GM23338 (cell line): ENCODE measurements at regions not wholly inside any gene's neighbourhood (a gene's known extent, or its start where the extent isn't known, plus 50 kb on each side); places are given as distances from the start of the nearest gene placed in this dataset.

Experiments used
- ATAC-seq: fragments of 200-7000 bp; cut with Tn5 transposase; 3 replicates; pipeline ENCODE4 v1.9.1; 2020
- DNase-seq: peaks from one replicate; pipeline ENCODE4 v3.0.0-alpha.2; 2015; ENCODE audit warnings: low spot score
- H2AFZ ChIP-seq: fragments of 200-600 bp; sonication (generic); 2 replicates; pipeline ENCODE4 v1.8.0; 2016; ENCODE audit warnings: antibody characterized with exemption, mild to moderate bottlenecking, moderate library complexity
- H3F3A ChIP-seq: fragments of 200-600 bp; sonication (generic); replicated peaks from 2 replicates; pipeline ENCODE4 v1.8.0; 2017; ENCODE audit warnings: antibody characterized with exemption, mixed run types, low read depth
- H3K27ac ChIP-seq: fragments of 200-600 bp; sonication (generic); 2 replicates; pipeline ENCODE4 v1.6.1; 2016; ENCODE audit warnings: low read depth
- H3K27me3 ChIP-seq: fragments of 200-600 bp; sonication (generic); 2 replicates; pipeline ENCODE4 v1.8.0; 2016; ENCODE audit warnings: mild to moderate bottlenecking, mixed run types, moderate library complexity; ENCODE audit not compliant: insufficient read depth
- H3K36me3 ChIP-seq: fragments of 200-600 bp; sonication (generic); 2 replicates; pipeline ENCODE4 v1.8.0; 2016; ENCODE audit warnings: mild to moderate bottlenecking; ENCODE audit not compliant: insufficient read depth
- H3K4me1 ChIP-seq: fragments of 200-600 bp; sonication (generic); 2 replicates; pipeline ENCODE4 v1.8.0; 2016; ENCODE audit warnings: mild to moderate bottlenecking, moderate library complexity; ENCODE audit not compliant: insufficient read depth
- H3K4me2 ChIP-seq: fragments of 200-600 bp; sonication (generic); 2 replicates; pipeline ENCODE4 v1.7.1; 2017; ENCODE audit warnings: mixed run types
- H3K4me3 ChIP-seq: fragments of 200-600 bp; sonication (generic); 2 replicates; pipeline ENCODE4 v1.6.1; 2016; ENCODE audit warnings: mixed run types
- H3K79me2 ChIP-seq: fragments of 200-600 bp; sonication (generic); replicated peaks from 2 replicates; pipeline ENCODE4 v1.8.0; 2017; ENCODE audit warnings: mild to moderate bottlenecking; ENCODE audit not compliant: insufficient read depth
- H3K9me2 ChIP-seq: fragments of 200-600 bp; sonication (generic); 2 replicates; pipeline ENCODE4 v1.8.0; 2017; ENCODE audit not compliant: insufficient read depth
- H4K20me1 ChIP-seq: fragments of 200-600 bp; sonication (generic); replicated peaks from 2 replicates; pipeline ENCODE4 v1.8.0; 2017; ENCODE audit warnings: mild to moderate bottlenecking; ENCODE audit not compliant: insufficient read depth
- H3K27ac Mint-ChIP-seq: 2 replicates; pipeline ENCODE4 v1.8.0; 2020; ENCODE audit warnings: inconsistent platforms, mild to moderate bottlenecking, moderate library complexity, mixed read lengths
- H3K27me3 Mint-ChIP-seq: 3 replicates; pipeline ENCODE4 v1.8.0; 2022; ENCODE audit warnings: low read depth, mild to moderate bottlenecking, moderate library complexity, mixed read lengths, inconsistent platforms; ENCODE audit not compliant: insufficient read depth, poor library complexity
- H3K36me3 Mint-ChIP-seq: 3 replicates; pipeline ENCODE4 v1.8.0; 2021; ENCODE audit warnings: low read depth, mild to moderate bottlenecking, inconsistent platforms, moderate library complexity, mixed read lengths
- H3K4me1 Mint-ChIP-seq: 3 replicates; pipeline ENCODE4 v1.8.0; 2020; ENCODE audit warnings: mild to moderate bottlenecking, inconsistent platforms, mixed read lengths
- H3K4me3 Mint-ChIP-seq: 3 replicates; pipeline ENCODE4 v1.8.0; 2021; ENCODE audit warnings: moderate library complexity, mild to moderate bottlenecking, inconsistent platforms, mixed read lengths
- H3K9me3 Mint-ChIP-seq: 3 replicates; pipeline ENCODE4 v1.8.0; 2020; ENCODE audit warnings: moderate library complexity, mild to moderate bottlenecking, inconsistent platforms, mixed read lengths
- CREB1 ChIP-seq: fragments of 250-450 bp; sonication (Bioruptor Pico); IDR thresholded peaks from 2 replicates; pipeline ENCODE4 v1.5.0; 2020; ENCODE audit warnings: low read depth, mild to moderate bottlenecking, moderate library complexity
- EZH2 ChIP-seq: fragments of 200-600 bp; sonication (generic); IDR thresholded peaks from one replicate; pipeline ENCODE4 v1.8.0; 2017; ENCODE audit warnings: antibody characterized with exemption, mild to moderate bottlenecking, low read depth; ENCODE audit not compliant: unreplicated experiment
- EZH2phosphoT487 ChIP-seq: fragments of 200-600 bp; sonication (generic); IDR thresholded peaks from one replicate; pipeline ENCODE4 v1.8.1; 2018; ENCODE audit warnings: antibody characterized with exemption; ENCODE audit not compliant: unreplicated experiment
- JUNB ChIP-seq: IDR thresholded peaks from one replicate; pipeline ENCODE4 v1.6.1; 2016; ENCODE audit warnings: antibody characterized with exemption; ENCODE audit not compliant: unreplicated experiment
- NANOG ChIP-seq: IDR thresholded peaks from 2 replicates; pipeline ENCODE4 v1.6.1; 2016; ENCODE audit warnings: antibody characterized with exemption, borderline replicate concordance
- POLR2AphosphoS5 ChIP-seq: IDR thresholded peaks from 2 replicates; pipeline ENCODE4 v1.6.1; 2016; ENCODE audit warnings: antibody characterized with exemption, low read depth
- STAT1 ChIP-seq: IDR thresholded peaks from one replicate; pipeline ENCODE4 v1.6.1; 2016; ENCODE audit warnings: antibody characterized with exemption; ENCODE audit not compliant: unreplicated experiment
- ZNF114 ChIP-seq: fragments of 250-450 bp; sonication (Bioruptor Pico); IDR thresholded peaks from 2 replicates; pipeline ENCODE4 v1.5.0; 2020; ENCODE audit warnings: mild to moderate bottlenecking, moderate library complexity
- ZNF331 ChIP-seq: fragments of 250-450 bp; sonication (Bioruptor Pico); IDR thresholded peaks from 2 replicates; pipeline ENCODE4 v1.5.0; 2020; ENCODE audit warnings: low read depth, mild to moderate bottlenecking, moderate library complexity
- TF ChIP-seq, protein P1 (sequence below): IDR thresholded peaks from 2 replicates; pipeline ENCODE4 v1.6.1; 2016; ENCODE audit warnings: antibody characterized with exemption
- TF ChIP-seq, protein P2 (sequence below): IDR thresholded peaks from one replicate; pipeline ENCODE4 v1.6.1; 2018; ENCODE audit warnings: antibody characterized with exemption; ENCODE audit not compliant: unreplicated experiment
- TF ChIP-seq, protein P3 (sequence below): fragments of 250-450 bp; sonication (Bioruptor Pico); IDR thresholded peaks from 2 replicates; pipeline ENCODE4 v1.5.0; 2020; ENCODE audit warnings: mild to moderate bottlenecking, moderate library complexity
- TF ChIP-seq, protein P4 (sequence below), 2 experiments: fragments of 200-600 bp in 1 of 2; sonication (generic) in 1 of 2; conservative IDR thresholded peaks; 2 replicates each; pipeline versions ENCODE4 v1.5.1 to v1.6.1; 2016 to 2017; ENCODE audit warnings: antibody characterized with exemption in 2 of 2, low read depth in 2 of 2, mild to moderate bottlenecking in 2 of 2, moderate library complexity in 1 of 2

DNA sequence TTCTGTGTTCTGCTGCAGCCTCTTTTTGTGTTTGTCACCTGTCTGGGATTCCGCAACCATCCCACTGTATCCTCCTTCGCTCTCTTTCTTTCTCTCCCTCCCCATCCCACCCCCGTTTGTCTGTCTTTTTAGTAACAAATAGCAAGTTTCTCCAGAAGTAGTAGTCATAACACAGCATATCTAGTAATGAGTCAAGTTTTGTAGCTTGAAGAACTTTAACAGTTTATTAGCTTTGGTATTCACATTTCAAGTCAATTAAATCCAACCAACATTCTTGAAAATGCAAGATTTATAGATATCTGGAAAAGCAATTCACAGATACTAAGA is 154.1 kb upstream of the MTPN start:
- Mint-ChIP-seq H3K36me3 (no peaks in the 10 kb centered on the region), H3K27me3 (peaks cover 5% of the 10 kb centered on the region), H3K4me1 (peaks cover 13% of the 10 kb centered on the region), H3K9me3 (peaks cover 3% of the 10 kb centered on the region; the same call in 1 of the 3 replicates), H3K4me3 (no peak overlapping the region), H3K27ac (no peak overlapping the region)
- Histone ChIP-seq H3K79me2 (no peaks in the 10 kb centered on the region), H3K4me2 (no peak overlapping the region), H3K4me3 (no peak overlapping the region), H3F3A (no peaks in the 10 kb centered on the region), H3K27ac (no peak overlapping the region), H3K9me2 (0 out of 2 replicates have a peak, but pooled peaks cover 11% of the 10 kb centered on the region), H2AFZ (no peak overlapping the region), H3K4me1 (peaks cover 2% of the 10 kb centered on the region; the same call in 1 of the 2 replicates), H3K36me3 (no peaks in the 10 kb centered on the region), H3K27me3 (no peaks in the 10 kb centered on the region), H4K20me1 (no peaks in the 10 kb centered on the region)
- ATAC-seq (no peak), DNase-seq (no peak)
- TF ChIP-seq, protein P1, sequence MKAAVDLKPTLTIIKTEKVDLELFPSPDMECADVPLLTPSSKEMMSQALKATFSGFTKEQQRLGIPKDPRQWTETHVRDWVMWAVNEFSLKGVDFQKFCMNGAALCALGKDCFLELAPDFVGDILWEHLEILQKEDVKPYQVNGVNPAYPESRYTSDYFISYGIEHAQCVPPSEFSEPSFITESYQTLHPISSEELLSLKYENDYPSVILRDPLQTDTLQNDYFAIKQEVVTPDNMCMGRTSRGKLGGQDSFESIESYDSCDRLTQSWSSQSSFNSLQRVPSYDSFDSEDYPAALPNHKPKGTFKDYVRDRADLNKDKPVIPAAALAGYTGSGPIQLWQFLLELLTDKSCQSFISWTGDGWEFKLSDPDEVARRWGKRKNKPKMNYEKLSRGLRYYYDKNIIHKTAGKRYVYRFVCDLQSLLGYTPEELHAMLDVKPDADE, result no peak
- TF ChIP-seq JUNB (no peak), STAT1 (no peak), ZNF331 (CRISPR knock-in tag) (no peak), POLR2AphosphoS5 (no peak), NANOG (no peak), EZH2 (no peak), CREB1 (no peak), ZNF114 (CRISPR knock-in tag) (no peak), EZH2phosphoT487 (no peak)
- TF ChIP-seq, protein P2, sequence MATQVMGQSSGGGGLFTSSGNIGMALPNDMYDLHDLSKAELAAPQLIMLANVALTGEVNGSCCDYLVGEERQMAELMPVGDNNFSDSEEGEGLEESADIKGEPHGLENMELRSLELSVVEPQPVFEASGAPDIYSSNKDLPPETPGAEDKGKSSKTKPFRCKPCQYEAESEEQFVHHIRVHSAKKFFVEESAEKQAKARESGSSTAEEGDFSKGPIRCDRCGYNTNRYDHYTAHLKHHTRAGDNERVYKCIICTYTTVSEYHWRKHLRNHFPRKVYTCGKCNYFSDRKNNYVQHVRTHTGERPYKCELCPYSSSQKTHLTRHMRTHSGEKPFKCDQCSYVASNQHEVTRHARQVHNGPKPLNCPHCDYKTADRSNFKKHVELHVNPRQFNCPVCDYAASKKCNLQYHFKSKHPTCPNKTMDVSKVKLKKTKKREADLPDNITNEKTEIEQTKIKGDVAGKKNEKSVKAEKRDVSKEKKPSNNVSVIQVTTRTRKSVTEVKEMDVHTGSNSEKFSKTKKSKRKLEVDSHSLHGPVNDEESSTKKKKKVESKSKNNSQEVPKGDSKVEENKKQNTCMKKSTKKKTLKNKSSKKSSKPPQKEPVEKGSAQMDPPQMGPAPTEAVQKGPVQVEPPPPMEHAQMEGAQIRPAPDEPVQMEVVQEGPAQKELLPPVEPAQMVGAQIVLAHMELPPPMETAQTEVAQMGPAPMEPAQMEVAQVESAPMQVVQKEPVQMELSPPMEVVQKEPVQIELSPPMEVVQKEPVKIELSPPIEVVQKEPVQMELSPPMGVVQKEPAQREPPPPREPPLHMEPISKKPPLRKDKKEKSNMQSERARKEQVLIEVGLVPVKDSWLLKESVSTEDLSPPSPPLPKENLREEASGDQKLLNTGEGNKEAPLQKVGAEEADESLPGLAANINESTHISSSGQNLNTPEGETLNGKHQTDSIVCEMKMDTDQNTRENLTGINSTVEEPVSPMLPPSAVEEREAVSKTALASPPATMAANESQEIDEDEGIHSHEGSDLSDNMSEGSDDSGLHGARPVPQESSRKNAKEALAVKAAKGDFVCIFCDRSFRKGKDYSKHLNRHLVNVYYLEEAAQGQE, result no peak
- TF ChIP-seq, protein P3, sequence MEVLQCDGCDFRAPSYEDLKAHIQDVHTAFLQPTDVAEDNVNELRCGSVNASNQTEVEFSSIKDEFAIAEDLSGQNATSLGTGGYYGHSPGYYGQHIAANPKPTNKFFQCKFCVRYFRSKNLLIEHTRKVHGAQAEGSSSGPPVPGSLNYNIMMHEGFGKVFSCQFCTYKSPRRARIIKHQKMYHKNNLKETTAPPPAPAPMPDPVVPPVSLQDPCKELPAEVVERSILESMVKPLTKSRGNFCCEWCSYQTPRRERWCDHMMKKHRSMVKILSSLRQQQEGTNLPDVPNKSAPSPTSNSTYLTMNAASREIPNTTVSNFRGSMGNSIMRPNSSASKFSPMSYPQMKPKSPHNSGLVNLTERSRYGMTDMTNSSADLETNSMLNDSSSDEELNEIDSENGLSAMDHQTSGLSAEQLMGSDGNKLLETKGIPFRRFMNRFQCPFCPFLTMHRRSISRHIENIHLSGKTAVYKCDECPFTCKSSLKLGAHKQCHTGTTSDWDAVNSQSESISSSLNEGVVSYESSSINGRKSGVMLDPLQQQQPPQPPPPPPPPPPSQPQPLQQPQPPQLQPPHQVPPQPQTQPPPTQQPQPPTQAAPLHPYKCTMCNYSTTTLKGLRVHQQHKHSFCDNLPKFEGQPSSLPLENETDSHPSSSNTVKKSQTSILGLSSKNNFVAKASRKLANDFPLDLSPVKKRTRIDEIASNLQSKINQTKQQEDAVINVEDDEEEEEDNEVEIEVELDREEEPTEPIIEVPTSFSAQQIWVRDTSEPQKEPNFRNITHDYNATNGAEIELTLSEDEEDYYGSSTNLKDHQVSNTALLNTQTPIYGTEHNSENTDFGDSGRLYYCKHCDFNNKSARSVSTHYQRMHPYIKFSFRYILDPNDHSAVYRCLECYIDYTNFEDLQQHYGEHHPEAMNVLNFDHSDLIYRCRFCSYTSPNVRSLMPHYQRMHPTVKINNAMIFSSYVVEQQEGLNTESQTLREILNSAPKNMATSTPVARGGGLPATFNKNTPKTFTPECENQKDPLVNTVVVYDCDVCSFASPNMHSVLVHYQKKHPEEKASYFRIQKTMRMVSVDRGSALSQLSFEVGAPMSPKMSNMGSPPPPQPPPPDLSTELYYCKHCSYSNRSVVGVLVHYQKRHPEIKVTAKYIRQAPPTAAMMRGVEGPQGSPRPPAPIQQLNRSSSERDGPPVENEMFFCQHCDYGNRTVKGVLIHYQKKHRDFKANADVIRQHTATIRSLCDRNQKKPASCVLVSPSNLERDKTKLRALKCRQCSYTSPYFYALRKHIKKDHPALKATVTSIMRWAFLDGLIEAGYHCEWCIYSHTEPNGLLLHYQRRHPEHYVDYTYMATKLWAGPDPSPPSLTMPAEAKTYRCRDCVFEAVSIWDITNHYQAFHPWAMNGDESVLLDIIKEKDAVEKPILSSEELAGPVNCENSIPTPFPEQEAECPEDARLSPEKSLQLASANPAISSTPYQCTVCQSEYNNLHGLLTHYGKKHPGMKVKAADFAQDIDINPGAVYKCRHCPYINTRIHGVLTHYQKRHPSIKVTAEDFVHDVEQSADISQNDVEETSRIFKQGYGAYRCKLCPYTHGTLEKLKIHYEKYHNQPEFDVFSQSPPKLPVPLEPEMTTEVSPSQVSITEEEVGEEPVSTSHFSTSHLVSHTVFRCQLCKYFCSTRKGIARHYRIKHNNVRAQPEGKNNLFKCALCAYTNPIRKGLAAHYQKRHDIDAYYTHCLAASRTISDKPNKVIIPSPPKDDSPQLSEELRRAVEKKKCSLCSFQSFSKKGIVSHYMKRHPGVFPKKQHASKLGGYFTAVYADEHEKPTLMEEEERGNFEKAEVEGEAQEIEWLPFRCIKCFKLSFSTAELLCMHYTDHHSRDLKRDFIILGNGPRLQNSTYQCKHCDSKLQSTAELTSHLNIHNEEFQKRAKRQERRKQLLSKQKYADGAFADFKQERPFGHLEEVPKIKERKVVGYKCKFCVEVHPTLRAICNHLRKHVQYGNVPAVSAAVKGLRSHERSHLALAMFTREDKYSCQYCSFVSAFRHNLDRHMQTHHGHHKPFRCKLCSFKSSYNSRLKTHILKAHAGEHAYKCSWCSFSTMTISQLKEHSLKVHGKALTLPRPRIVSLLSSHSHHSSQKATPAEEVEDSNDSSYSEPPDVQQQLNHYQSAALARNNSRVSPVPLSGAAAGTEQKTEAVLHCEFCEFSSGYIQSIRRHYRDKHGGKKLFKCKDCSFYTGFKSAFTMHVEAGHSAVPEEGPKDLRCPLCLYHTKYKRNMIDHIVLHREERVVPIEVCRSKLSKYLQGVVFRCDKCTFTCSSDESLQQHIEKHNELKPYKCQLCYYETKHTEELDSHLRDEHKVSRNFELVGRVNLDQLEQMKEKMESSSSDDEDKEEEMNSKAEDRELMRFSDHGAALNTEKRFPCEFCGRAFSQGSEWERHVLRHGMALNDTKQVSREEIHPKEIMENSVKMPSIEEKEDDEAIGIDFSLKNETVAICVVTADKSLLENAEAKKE (CRISPR knock-in tag), result no peak
- TF ChIP-seq, protein P4, sequence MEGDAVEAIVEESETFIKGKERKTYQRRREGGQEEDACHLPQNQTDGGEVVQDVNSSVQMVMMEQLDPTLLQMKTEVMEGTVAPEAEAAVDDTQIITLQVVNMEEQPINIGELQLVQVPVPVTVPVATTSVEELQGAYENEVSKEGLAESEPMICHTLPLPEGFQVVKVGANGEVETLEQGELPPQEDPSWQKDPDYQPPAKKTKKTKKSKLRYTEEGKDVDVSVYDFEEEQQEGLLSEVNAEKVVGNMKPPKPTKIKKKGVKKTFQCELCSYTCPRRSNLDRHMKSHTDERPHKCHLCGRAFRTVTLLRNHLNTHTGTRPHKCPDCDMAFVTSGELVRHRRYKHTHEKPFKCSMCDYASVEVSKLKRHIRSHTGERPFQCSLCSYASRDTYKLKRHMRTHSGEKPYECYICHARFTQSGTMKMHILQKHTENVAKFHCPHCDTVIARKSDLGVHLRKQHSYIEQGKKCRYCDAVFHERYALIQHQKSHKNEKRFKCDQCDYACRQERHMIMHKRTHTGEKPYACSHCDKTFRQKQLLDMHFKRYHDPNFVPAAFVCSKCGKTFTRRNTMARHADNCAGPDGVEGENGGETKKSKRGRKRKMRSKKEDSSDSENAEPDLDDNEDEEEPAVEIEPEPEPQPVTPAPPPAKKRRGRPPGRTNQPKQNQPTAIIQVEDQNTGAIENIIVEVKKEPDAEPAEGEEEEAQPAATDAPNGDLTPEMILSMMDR (conservative IDR thresholded peaks at IDR 0.05; ENCODE audit: low read depth in 2 of 2), result no peak
